HPDE6-E6E7 (cell line): ENCODE measurements at regions not wholly inside any gene's neighbourhood (a gene's known extent, or its start where the extent isn't known, plus 50 kb on each side); places are given as distances from the start of the nearest gene placed in this dataset.
"Not testable (repeated sequence)": the region's sequence is repeated elsewhere in the genome, so short reads cannot be mapped to it uniquely, and the experiment has no call there.

Source experiments
- DNase-seq: peaks from one replicate; pipeline ENCODE4 v3.0.0; 2011; ENCODE audit warnings: missing footprints; ENCODE audit errors: extremely low spot score

- peak; percentile 56 for DNase-seq
These were observed 191.5 kb upstream of the CAND1 start for GRCh38 chr12:67077617-67078016.

- no peak for DNase-seq
These were observed 190.2 kb upstream of the CAND1 start for GRCh38 chr12:67078957-67079356.

- no peak for DNase-seq
These were observed 188.5 kb upstream of the CAND1 start for GRCh38 chr12:67080637-67081036.

- no peak for DNase-seq
These were observed 186.9 kb upstream of the CAND1 start for GRCh38 chr12:67082221-67082620.

- DNase-seq, result no peak
These were observed 183.5 kb upstream of the CAND1 start for GRCh38 chr12:67085699-67086098.

- no peak for DNase-seq
These were observed 183.0 kb upstream of the CAND1 start for GRCh38 chr12:67086116-67086515.

- no peak for DNase-seq
These were observed 180.6 kb upstream of the CAND1 start for GRCh38 chr12:67088401-67089118.

- DNase-seq, result no peak
These were observed 178.0 kb upstream of the CAND1 start for GRCh38 chr12:67091204-67091603.

GRCh38 chr12:67091678-67092077 is 177.5 kb upstream of the CAND1 start:
- no peak for DNase-seq

GRCh38 chr12:67092934-67093333 is 176.2 kb upstream of the CAND1 start:
- DNase-seq, result not testable (repeated sequence)

GRCh38 chr12:67096533-67097318 is 172.4 kb upstream of the CAND1 start:
- peak; percentile 39 for DNase-seq

- DNase-seq, result no peak
These were observed 169.3 kb upstream of the CAND1 start for GRCh38 chr12:67099858-67100257.

- no peak for DNase-seq
These were observed 165.6 kb upstream of the CAND1 start for GRCh38 chr12:67103521-67103920.

GRCh38 chr12:67107235-67107634 is 161.9 kb upstream of the CAND1 start:
- no peak for DNase-seq

- no peak for DNase-seq
These were observed 161.3 kb upstream of the CAND1 start for GRCh38 chr12:67107751-67108269.

- DNase-seq, result not testable (repeated sequence)
These were observed 158.8 kb upstream of the CAND1 start for GRCh38 chr12:67110345-67110744.

- DNase-seq, result no peak
These were observed 158.0 kb upstream of the CAND1 start for GRCh38 chr12:67111182-67111581.

- no peak for DNase-seq
These were observed 156.6 kb upstream of the CAND1 start for GRCh38 chr12:67112586-67112985.

- DNase-seq, result no peak
These were observed 153.0 kb upstream of the CAND1 start for GRCh38 chr12:67116134-67116533.

- DNase-seq, result no peak
These were observed 146.6 kb upstream of the CAND1 start for GRCh38 chr12:67122584-67122983.

- DNase-seq, result peak; percentile 56
These were observed 131.9 kb upstream of the CAND1 start for GRCh38 chr12:67137256-67137655.

- DNase-seq, result no peak
These were observed 127.7 kb upstream of the CAND1 start for GRCh38 chr12:67141296-67142018.
